AG08395 (cell line): ENCODE measurements at regions not wholly inside any gene's neighbourhood (a gene's known extent, or its start where the extent isn't known, plus 50 kb on each side); places are given as distances from the start of the nearest gene placed in this dataset.
"Not testable (repeated sequence)": the region's sequence is repeated elsewhere in the genome, so short reads cannot be mapped to it uniquely, and the experiment has no call there.

ENCODE experiments used
- DNase-seq: peaks from one replicate; pipeline ENCODE4 v3.0.0; 2012; ENCODE audit warnings: mixed read lengths, low spot score

- DNase-seq: peak; percentile 3
Measured at GRCh38 chr19:22545751-22546150, 88.4 kb upstream of the ZNF492 start.

- no peak for DNase-seq
Measured at GRCh38 chr19:22533761-22534160, 100.4 kb upstream of the ZNF492 start.

- no peak for DNase-seq
Measured at GRCh38 chr19:22532388-22533300, 101.5 kb upstream of the ZNF492 start.

- DNase-seq: no peak
Measured at GRCh38 chr19:22530042-22530441, 104.1 kb upstream of the ZNF492 start.

GRCh38 chr19:22528956-22529355, 105.2 kb upstream of the ZNF492 start:
- no peak for DNase-seq

GRCh38 chr19:22527554-22527953, 105.4 kb upstream of the ZNF98 start:
- DNase-seq: no peak

GRCh38 chr19:22526661-22527272, 104.6 kb upstream of the ZNF98 start:
- DNase-seq: no peak

- no peak for DNase-seq
Measured at GRCh38 chr19:22523940-22524339, 101.8 kb upstream of the ZNF98 start.

- not testable (repeated sequence) for DNase-seq
Measured at GRCh38 chr19:22519562-22519961, 97.4 kb upstream of the ZNF98 start.

- no peak for DNase-seq
Measured at GRCh38 chr19:22519152-22519551, 97.0 kb upstream of the ZNF98 start.

GRCh38 chr19:22517496-22518411, 95.6 kb upstream of the ZNF98 start:
- DNase-seq: no peak

GRCh38 chr19:22515435-22515834, 93.3 kb upstream of the ZNF98 start:
- DNase-seq: no peak

- DNase-seq: no peak
Measured at GRCh38 chr19:22503524-22503923, 81.4 kb upstream of the ZNF98 start.

GRCh38 chr19:22502766-22503165, 80.6 kb upstream of the ZNF98 start:
- no peak for DNase-seq

- DNase-seq: not testable (repeated sequence)
Measured at GRCh38 chr19:22498831-22499430, 76.8 kb upstream of the ZNF98 start.

- DNase-seq: no peak
Measured at GRCh38 chr19:22491746-22492145, 69.6 kb upstream of the ZNF98 start.

- not testable (repeated sequence) for DNase-seq
Measured at GRCh38 chr19:22483514-22483913, 61.4 kb upstream of the ZNF98 start.

- no peak for DNase-seq
Measured at GRCh38 chr19:22472180-22472637, 50.1 kb upstream of the ZNF98 start.
